ENCODE measurements at regions not wholly inside any gene's neighbourhood (a gene's known extent, or its start where the extent isn't known, plus 50 kb on each side); places are given as distances from the start of the nearest gene placed in this dataset.

- no peaks in the 10 kb centered on the region for H3K4me1 ChIP-seq
- H3K4me2 ChIP-seq (ENCODE audit: low read length): no peak overlapping the region
- no peak overlapping the region for H3K4me3 ChIP-seq (ENCODE audit: low read depth, low read length)
- no peaks in the 10 kb centered on the region for H3K79me2 ChIP-seq
- TF ChIP-seq CTCF (IDR thresholded peaks at IDR 0.05): no peak
- no peaks in the 10 kb centered on the region for H3K36me3 ChIP-seq (ENCODE audit: control insufficient read depth, insufficient read depth, low read length)
- H3K27me3 ChIP-seq (ENCODE audit: control insufficient read depth, insufficient read depth, low read length): no peaks in the 10 kb centered on the region
- no peak overlapping the region for H2AFZ ChIP-seq
- no peak overlapping the region for H3K27ac ChIP-seq
- no peak overlapping the region for H3K9ac ChIP-seq
- H3K9me3 ChIP-seq (ENCODE audit: control insufficient read depth, low read length): no peaks in the 10 kb centered on the region
These were observed 348.4 kb downstream of the BCAT1 start for GRCh38 chr12:24600551-24600950.

GRCh38 chr12:24599736-24600135, 349.2 kb downstream of the BCAT1 start:
- Histone ChIP-seq H3K9me3 (ENCODE audit: control insufficient read depth, low read length) (no peaks in the 10 kb centered on the region), H3K36me3 (ENCODE audit: control insufficient read depth, insufficient read depth, low read length) (no peaks in the 10 kb centered on the region), H2AFZ (no peak overlapping the region), H3K4me1 (no peaks in the 10 kb centered on the region), H3K9ac (no peak overlapping the region), H3K27me3 (ENCODE audit: control insufficient read depth, insufficient read depth, low read length) (no peaks in the 10 kb centered on the region), H3K4me2 (ENCODE audit: low read length) (no peak overlapping the region), H3K79me2 (no peaks in the 10 kb centered on the region), H3K27ac (no peak overlapping the region), H3K4me3 (ENCODE audit: low read depth, low read length) (no peak overlapping the region)
- no peak for TF ChIP-seq CTCF (IDR thresholded peaks at IDR 0.05)

- no peak for TF ChIP-seq CTCF (IDR thresholded peaks at IDR 0.05)
- no peaks in the 10 kb centered on the region for H3K4me1 ChIP-seq
- no peak overlapping the region for H3K9ac ChIP-seq
- H3K4me3 ChIP-seq (ENCODE audit: low read depth, low read length): no peak overlapping the region
- H3K27me3 ChIP-seq (ENCODE audit: control insufficient read depth, insufficient read depth, low read length): no peaks in the 10 kb centered on the region
- no peaks in the 10 kb centered on the region for H3K79me2 ChIP-seq
- H3K9me3 ChIP-seq (ENCODE audit: control insufficient read depth, low read length): no peaks in the 10 kb centered on the region
- H3K4me2 ChIP-seq (ENCODE audit: low read length): no peak overlapping the region
- H3K27ac ChIP-seq: no peak overlapping the region
- no peak overlapping the region for H2AFZ ChIP-seq
- no peaks in the 10 kb centered on the region for H3K36me3 ChIP-seq (ENCODE audit: control insufficient read depth, insufficient read depth, low read length)
These were observed 351.3 kb downstream of the BCAT1 start for GRCh38 chr12:24597580-24597979.

- Histone ChIP-seq H2AFZ (no peak overlapping the region), H3K36me3 (ENCODE audit: control insufficient read depth, insufficient read depth, low read length) (no peaks in the 10 kb centered on the region), H3K79me2 (no peaks in the 10 kb centered on the region), H3K27me3 (ENCODE audit: control insufficient read depth, insufficient read depth, low read length) (no peaks in the 10 kb centered on the region), H3K9ac (no peak overlapping the region), H3K4me3 (ENCODE audit: low read depth, low read length) (no peak overlapping the region), H3K27ac (no peak overlapping the region), H3K4me1 (no peaks in the 10 kb centered on the region), H3K9me3 (ENCODE audit: control insufficient read depth, low read length) (no peaks in the 10 kb centered on the region), H3K4me2 (ENCODE audit: low read length) (no peak overlapping the region)
- TF ChIP-seq CTCF (IDR thresholded peaks at IDR 0.05): no peak
These were observed 352.0 kb downstream of the BCAT1 start for GRCh38 chr12:24596768-24597388.

- no peak overlapping the region for H3K4me2 ChIP-seq (ENCODE audit: low read length)
- no peak overlapping the region for H3K27ac ChIP-seq
- H3K9me3 ChIP-seq (ENCODE audit: control insufficient read depth, low read length): no peaks in the 10 kb centered on the region
- H3K36me3 ChIP-seq (ENCODE audit: control insufficient read depth, insufficient read depth, low read length): no peaks in the 10 kb centered on the region
- H2AFZ ChIP-seq: no peak overlapping the region
- H3K27me3 ChIP-seq (ENCODE audit: control insufficient read depth, insufficient read depth, low read length): no peaks in the 10 kb centered on the region
- H3K4me1 ChIP-seq: no peaks in the 10 kb centered on the region
- TF ChIP-seq CTCF (IDR thresholded peaks at IDR 0.05): no peak
- H3K79me2 ChIP-seq: no peaks in the 10 kb centered on the region
- no peak overlapping the region for H3K4me3 ChIP-seq (ENCODE audit: low read depth, low read length)
- H3K9ac ChIP-seq: no peak overlapping the region
These were observed 353.2 kb downstream of the BCAT1 start for GRCh38 chr12:24595652-24596235.
